ENCODE measurements at regions not wholly inside any gene's neighbourhood (a gene's known extent, or its start where the extent isn't known, plus 50 kb on each side); places are given as distances from the start of the nearest gene placed in this dataset.

GRCh38 chr20:52012079-52012478 lies 179.5 kb downstream of the ZFP64 start:
- WGBS, 2 donors, result 56 to 63% methylated on average over 5 of the region's 5 CpGs
- H3K27ac ChIP-seq, result no peak overlapping the region
- no peak for TF ChIP-seq CTCF (IDR thresholded peaks at IDR 0.05)
- TF ChIP-seq EP300 (IDR thresholded peaks at IDR 0.05), result no peak
- no peak for TF ChIP-seq POLR2A (IDR thresholded peaks at IDR 0.05)
- no peak overlapping the region for H3K4me3 ChIP-seq
- no peaks in the 10 kb centered on the region for H3K27me3 ChIP-seq
- no peaks in the 10 kb centered on the region for H3K4me1 ChIP-seq
- H3K36me3 ChIP-seq, result no peaks in the 10 kb centered on the region
- DNase-seq (ENCODE audit: low spot score in 2 of 2), result no peak
- peaks cover 0 to 16% (median 5%) of the 10 kb centered on the region in 4 donors for H3K9me3 ChIP-seq

GRCh38 chr20:52011093-52011492 lies 180.5 kb downstream of the ZFP64 start:
- H3K36me3 ChIP-seq, result no peaks in the 10 kb centered on the region
- H3K27me3 ChIP-seq, result no peaks in the 10 kb centered on the region
- peaks cover 0 to 16% (median 5%) of the 10 kb centered on the region in 4 donors for H3K9me3 ChIP-seq
- no peak overlapping the region for H3K27ac ChIP-seq
- H3K4me1 ChIP-seq, result no peaks in the 10 kb centered on the region
- WGBS, 2 donors, result 86 to 93% methylated on average over 3 of the region's 3 CpGs
- TF ChIP-seq POLR2A (IDR thresholded peaks at IDR 0.05) (no peak), EP300 (IDR thresholded peaks at IDR 0.05) (no peak), CTCF (IDR thresholded peaks at IDR 0.05) (no peak)
- no peak for DNase-seq (ENCODE audit: low spot score in 2 of 2)
- no peak overlapping the region for H3K4me3 ChIP-seq

GRCh38 chr20:52010541-52010940 lies 181.0 kb downstream of the ZFP64 start:
- TF ChIP-seq CTCF (IDR thresholded peaks at IDR 0.05) (no peak), EP300 (IDR thresholded peaks at IDR 0.05) (no peak), POLR2A (IDR thresholded peaks at IDR 0.05) (no peak)
- no peaks in the 10 kb centered on the region for H3K27me3 ChIP-seq
- WGBS, 2 donors, result 71 to 79% methylated on average over 11 of the region's 11 CpGs

GRCh38 chr20:52008874-52009273 lies 182.7 kb downstream of the ZFP64 start:
- WGBS, 2 donors, result 91 to 94% methylated on average over 6 of the region's 6 CpGs
- DNase-seq (ENCODE audit: low spot score in 2 of 2), result no peak
- no peaks in the 10 kb centered on the region for H3K27me3 ChIP-seq
- no peak overlapping the region for H3K4me3 ChIP-seq
- H3K4me1 ChIP-seq, result no peaks in the 10 kb centered on the region
- no peak overlapping the region for H3K27ac ChIP-seq
- H3K36me3 ChIP-seq, result no peaks in the 10 kb centered on the region
- peaks cover 0 to 16% (median 5%) of the 10 kb centered on the region in 4 donors for H3K9me3 ChIP-seq
- TF ChIP-seq POLR2A (IDR thresholded peaks at IDR 0.05), result no peak
- no peak for TF ChIP-seq CTCF (IDR thresholded peaks at IDR 0.05)
- no peak for TF ChIP-seq EP300 (IDR thresholded peaks at IDR 0.05)

More at GRCh38 chr20:52010541-52010940, 181.0 kb downstream of the ZFP64 start:
- peaks cover 0 to 16% (median 5%) of the 10 kb centered on the region in 4 donors for H3K9me3 ChIP-seq
- H3K27ac ChIP-seq, result no peak overlapping the region
- no peak overlapping the region for H3K4me3 ChIP-seq
- H3K36me3 ChIP-seq, result no peaks in the 10 kb centered on the region
- no peaks in the 10 kb centered on the region for H3K4me1 ChIP-seq
- DNase-seq (ENCODE audit: low spot score in 2 of 2), result no peak

- Histone ChIP-seq H3K4me3 (no peak overlapping the region), H3K27me3 (no peaks in the 10 kb centered on the region), H3K36me3 (no peaks in the 10 kb centered on the region), H3K4me1 (no peaks in the 10 kb centered on the region), H3K27ac (no peak overlapping the region), H3K9me3 (no peaks in the 10 kb centered on the region)
- WGBS, 2 donors, result 76% methylated on average over 3 of the region's 3 CpGs
- TF ChIP-seq EP300 (IDR thresholded peaks at IDR 0.05) (peak in 1 of 2 donors; percentile 30), CTCF (IDR thresholded peaks at IDR 0.05) (no peak), POLR2A (IDR thresholded peaks at IDR 0.05) (no peak)
- DNase-seq (ENCODE audit: low spot score in 2 of 2), result no peak
These were observed 186.9 kb downstream of the ZFP64 start for GRCh38 chr20:52004715-52005114.

Data from tibial nerve (tissue), 4 donors.